GM12873 (cell line): ENCODE measurements at regions not wholly inside any gene's neighbourhood (a gene's known extent, or its start where the extent isn't known, plus 50 kb on each side); places are given as distances from the start of the nearest gene placed in this dataset.

ENCODE experiments used
- TF ChIP-seq, protein P1 (sequence below): IDR thresholded peaks from 2 replicates; pipeline ENCODE4 v1.5.1; 2012; ENCODE audit warnings: low read depth, mild to moderate bottlenecking, moderate library complexity, low read length, control low read depth; ENCODE audit not compliant: insufficient read depth; ENCODE audit errors: missing control alignments

DNA sequence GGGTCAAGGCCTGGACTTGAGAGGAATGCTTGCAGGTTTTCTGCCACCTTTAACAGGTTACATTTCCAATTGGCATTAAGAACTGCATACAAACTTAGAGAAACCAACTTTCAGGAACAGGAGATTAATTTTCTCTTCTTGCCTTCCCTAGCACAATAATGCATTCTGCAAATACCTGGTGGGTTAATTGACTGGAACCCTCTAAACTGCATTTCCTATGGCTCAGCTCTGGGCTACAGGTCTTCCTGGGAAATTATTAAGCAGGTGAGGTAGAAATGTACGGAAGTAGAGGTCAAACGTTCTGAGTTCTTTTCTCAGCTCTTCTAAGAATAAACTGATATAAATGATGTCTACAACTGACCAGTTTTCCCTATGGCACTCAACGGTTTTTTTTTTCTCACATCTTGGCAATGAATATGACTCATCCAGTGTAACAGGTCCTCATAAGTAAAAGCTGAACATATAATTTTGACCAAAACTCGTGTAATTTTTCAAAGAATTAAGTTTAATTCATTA lies 144.9 kb upstream of the PELI2 start:
- TF ChIP-seq, protein P1, sequence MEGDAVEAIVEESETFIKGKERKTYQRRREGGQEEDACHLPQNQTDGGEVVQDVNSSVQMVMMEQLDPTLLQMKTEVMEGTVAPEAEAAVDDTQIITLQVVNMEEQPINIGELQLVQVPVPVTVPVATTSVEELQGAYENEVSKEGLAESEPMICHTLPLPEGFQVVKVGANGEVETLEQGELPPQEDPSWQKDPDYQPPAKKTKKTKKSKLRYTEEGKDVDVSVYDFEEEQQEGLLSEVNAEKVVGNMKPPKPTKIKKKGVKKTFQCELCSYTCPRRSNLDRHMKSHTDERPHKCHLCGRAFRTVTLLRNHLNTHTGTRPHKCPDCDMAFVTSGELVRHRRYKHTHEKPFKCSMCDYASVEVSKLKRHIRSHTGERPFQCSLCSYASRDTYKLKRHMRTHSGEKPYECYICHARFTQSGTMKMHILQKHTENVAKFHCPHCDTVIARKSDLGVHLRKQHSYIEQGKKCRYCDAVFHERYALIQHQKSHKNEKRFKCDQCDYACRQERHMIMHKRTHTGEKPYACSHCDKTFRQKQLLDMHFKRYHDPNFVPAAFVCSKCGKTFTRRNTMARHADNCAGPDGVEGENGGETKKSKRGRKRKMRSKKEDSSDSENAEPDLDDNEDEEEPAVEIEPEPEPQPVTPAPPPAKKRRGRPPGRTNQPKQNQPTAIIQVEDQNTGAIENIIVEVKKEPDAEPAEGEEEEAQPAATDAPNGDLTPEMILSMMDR, result no peak

DNA sequence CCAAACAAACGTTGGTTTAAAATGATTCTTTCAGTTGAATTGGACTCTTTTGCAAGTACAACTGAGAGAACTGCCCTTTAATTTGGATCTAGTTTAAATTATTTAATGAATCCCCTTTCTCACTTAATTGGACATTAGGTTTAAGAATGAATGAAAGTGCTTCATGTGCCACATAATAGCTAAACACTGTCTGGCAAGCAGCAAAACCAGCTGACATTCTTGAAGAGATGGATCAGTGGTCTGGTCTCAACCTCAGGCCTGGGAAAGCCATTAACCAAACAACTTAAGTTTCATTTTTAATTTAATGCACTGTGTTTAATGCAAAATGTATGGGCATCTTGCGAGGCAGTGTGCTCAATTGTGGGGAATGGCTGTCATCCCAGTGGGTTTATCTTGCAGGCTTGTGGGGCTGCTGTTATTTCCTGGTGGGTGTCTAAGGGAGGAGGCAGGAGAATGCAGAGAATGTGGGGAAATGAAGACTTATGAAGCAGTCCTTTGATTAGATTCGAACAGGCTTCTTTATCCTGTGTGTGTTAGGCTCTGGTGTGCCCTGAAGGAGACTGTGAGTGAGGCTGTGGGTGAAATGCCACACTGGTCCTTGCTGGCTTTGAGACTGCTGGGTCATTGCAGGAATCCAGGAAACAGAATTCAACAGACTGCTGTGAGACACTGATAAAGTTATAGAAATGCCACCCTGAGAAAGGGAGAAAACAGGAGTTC lies 144.1 kb upstream of the PELI2 start:
- TF ChIP-seq, protein P1, result no peak

DNA sequence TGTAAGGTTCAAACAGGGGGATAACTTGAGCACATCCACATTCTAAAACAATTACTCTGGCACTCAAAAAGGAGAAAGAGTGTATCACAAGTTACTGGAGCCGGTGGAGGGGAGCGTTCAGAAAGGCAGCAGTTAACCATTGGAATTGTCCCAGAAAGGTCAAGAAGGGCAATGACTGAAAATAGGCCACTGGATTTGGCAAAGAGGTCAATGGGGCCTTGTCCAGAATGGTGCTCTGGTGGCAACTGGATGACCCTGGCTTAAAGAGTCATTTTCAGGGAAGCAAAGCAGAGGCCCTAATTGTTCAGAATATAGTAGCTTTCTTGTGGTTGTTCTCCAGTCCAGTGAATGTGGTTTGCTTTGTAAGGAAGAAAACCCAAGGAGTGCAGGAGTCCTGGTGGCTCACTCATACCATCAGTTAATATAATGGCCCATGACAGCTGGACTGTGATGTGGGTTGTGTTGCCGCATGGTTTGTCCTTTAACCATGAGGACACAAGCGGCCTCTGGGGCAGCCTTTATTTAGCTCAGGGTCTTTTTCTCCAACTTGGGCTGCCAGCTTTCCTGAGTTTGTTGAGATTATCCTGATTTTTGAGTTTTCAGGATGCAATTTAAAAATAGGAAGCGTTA lies 142.8 kb upstream of the PELI2 start:
- TF ChIP-seq, protein P1, result no peak

DNA sequence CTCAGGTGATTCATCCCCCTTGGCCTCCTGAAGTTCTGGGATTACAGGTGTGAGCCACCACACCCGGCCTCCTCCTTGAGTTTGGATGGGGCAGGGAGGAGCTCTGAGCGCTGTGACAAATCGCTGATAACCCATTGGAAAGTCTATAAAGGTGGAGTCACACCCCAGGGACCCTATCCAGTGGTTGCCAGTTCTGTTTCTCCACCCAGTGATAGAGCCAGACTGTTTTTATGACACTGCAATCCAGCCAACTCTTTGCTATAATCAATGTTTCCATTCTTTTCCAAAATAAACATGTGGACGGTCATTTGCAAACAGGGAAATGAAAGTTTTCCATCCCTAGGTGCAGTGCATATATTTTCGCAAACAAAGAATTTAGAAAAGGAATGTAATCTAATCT lies 142.0 kb upstream of the PELI2 start:
- TF ChIP-seq, protein P1, result no peak

DNA sequence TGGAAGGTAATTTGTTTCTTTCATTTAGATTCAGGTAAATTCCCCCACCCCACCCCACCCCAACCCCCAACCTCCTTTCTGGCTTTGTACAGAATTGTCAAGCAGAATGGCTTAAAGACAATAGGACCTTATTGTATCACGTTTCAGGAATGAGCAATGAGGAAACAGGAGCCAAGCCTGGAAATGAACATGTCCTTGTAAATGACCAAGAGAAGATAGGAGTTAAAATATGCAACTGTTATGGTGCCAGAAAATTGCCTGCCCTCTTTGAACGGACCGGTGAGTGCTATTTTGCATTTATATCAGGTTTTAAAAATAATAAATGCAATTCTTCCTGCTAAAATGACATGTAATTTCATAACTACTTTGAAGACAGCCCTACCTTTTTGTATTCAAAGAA lies 141.6 kb upstream of the PELI2 start:
- TF ChIP-seq, protein P1, result no peak

DNA sequence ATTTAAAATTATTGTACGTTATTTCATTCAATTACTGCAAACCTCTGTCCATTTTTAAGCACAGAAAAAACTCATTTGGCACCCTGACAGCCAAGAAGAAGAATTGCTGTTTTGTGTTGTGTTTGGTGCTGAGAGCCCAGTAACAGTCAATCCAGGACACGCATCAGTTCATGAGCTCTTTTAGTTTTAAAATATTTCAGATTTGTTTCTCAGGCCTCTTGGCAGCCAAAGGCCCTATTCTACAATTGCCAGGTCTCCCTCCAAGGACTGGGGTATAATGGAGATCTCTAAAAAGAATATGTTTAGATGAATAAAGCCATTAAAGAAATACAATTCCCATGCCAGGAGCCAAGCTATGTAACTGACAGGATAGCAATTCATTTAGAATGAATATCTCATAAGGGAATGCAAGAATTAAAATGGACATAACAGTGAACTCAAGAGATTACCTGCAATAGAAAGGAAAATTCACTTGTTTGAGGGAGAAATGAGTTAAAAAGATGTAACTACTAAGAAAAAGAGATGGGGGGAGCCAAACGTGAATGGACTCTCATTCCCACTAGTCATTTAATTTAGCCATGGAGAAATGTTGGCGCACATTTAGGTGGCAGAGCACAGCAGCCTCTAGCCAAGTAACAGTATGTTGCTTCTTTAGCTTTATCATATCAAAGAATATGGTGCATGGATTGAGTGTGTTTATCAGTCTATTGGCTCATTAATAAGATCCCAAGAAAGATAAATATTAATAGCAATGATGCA lies 140.6 kb upstream of the PELI2 start:
- TF ChIP-seq, protein P1, result no peak

DNA sequence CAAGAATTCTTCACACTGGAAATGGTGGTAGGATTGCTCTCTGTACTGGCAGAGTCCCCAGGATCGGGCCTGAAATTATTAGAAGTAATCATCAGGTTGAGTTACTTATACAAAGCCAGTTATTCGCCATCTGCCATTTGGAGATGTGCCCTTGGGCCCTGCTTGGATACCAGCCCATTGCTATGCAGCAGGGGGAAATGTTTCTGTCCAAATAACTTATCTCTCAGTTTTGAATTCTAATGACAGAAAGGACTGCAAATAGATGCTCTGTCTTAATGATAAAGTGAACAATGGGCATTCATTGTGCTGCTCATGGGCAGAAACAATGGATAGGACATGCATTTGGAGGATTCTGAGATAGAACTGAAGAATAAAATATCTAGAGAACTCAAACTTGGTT lies 139.1 kb upstream of the PELI2 start:
- TF ChIP-seq, protein P1, result no peak
